ENCODE measurements at regions not wholly inside any gene's neighbourhood (a gene's known extent, or its start where the extent isn't known, plus 50 kb on each side); places are given as distances from the start of the nearest gene placed in this dataset.

GRCh38 chr13:37349916-37350315 lies 244.5 kb upstream of the CSNK1A1L start:
- ATAC-seq, result no peak
- H3K36me3 ChIP-seq, result no peaks in the 10 kb centered on the region
- WGBS (ENCODE audit: insufficient coverage, low coverage, low lambda C conversion rate, missing lambda C conversion rate), result 81% methylated on average over 4 of the region's 4 CpGs

DNA sequence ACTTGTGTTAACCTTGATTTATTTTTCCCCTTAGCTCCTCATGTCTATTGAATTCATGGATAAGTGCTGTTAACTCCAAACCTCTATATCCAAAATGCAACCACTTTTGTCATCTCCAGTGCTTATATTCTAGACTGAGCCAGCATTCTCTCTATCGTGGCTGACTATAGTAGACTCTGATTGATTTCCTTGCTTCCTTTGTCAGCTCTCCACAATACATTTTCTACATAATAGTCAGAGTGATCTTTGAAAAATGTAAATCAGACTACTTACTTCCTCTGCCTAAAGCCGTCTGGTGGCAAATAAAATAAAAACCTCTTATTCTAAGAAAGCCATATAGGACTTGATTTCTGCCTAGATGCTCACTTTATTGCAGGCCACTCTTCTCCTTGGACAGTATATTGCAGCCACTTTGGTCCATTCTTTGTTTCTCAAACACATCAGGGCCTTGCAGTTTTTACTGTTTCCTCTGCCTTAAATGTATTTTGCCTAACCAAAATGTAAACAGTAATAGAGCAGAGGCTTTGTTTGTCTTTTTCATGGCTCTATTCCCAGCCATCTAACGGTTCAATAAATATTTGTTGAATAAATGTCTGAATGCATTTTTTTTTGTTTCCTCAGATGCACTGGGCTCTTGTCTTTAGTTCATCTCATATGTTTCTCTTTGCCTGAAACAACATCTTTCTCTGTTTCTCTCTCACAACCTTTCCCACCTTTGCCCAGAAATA lies 243.6 kb upstream of the CSNK1A1L start:
- intact Hi-C loops (cut with DNase I), result no loop called here
- ATAC-seq, result no peak
- no peaks in the 10 kb centered on the region for H3K9me3 ChIP-seq
- no peaks in the 10 kb centered on the region for H3K36me3 ChIP-seq
- TF ChIP-seq POLR2A (IDR thresholded peaks at IDR 0.05), result no peak
- TF ChIP-seq CTCF (IDR thresholded peaks at IDR 0.05), result no peak
- no peaks in the 10 kb centered on the region for H3K4me1 ChIP-seq
- no peak overlapping the region for H3K27ac ChIP-seq
- no peaks in the 10 kb centered on the region for H3K27me3 ChIP-seq
- H3K4me3 ChIP-seq, result no peak overlapping the region
- WGBS (ENCODE audit: insufficient coverage, low coverage, low lambda C conversion rate, missing lambda C conversion rate), result 35% methylated on average over 3 of the region's 3 CpGs
- DNase-seq, result no peak

More at GRCh38 chr13:37349916-37350315, 244.5 kb upstream of the CSNK1A1L start:
- DNase-seq, result no peak
- Histone ChIP-seq H3K4me3 (no peak overlapping the region), H3K27ac (no peak overlapping the region), H3K27me3 (no peaks in the 10 kb centered on the region), H3K9me3 (no peaks in the 10 kb centered on the region), H3K4me1 (no peaks in the 10 kb centered on the region)
- TF ChIP-seq POLR2A (IDR thresholded peaks at IDR 0.05), result no peak
- no peak for TF ChIP-seq CTCF (IDR thresholded peaks at IDR 0.05)
- intact Hi-C loops (cut with DNase I), result no loop called here

GRCh38 chr13:37345869-37346268 lies 240.4 kb upstream of the CSNK1A1L start:
- H3K9me3 ChIP-seq, result no peaks in the 10 kb centered on the region
- H3K4me1 ChIP-seq, result no peaks in the 10 kb centered on the region
- TF ChIP-seq POLR2A (IDR thresholded peaks at IDR 0.05) (no peak), CTCF (IDR thresholded peaks at IDR 0.05) (no peak)
- intact Hi-C loops (cut with DNase I), result no loop called here
- no peak overlapping the region for H3K4me3 ChIP-seq
- no peak for DNase-seq
- no peaks in the 10 kb centered on the region for H3K27me3 ChIP-seq
- no peak overlapping the region for H3K27ac ChIP-seq
- 13% methylated on average over 1 of the region's 1 CpG for WGBS (ENCODE audit: insufficient coverage, low coverage, low lambda C conversion rate, missing lambda C conversion rate)
- no peaks in the 10 kb centered on the region for H3K36me3 ChIP-seq
- ATAC-seq, result no peak

- 55% methylated on average over 5 of the region's 5 CpGs for WGBS (ENCODE audit: insufficient coverage, low coverage, low lambda C conversion rate, missing lambda C conversion rate)
- Histone ChIP-seq H3K27ac (no peak overlapping the region), H3K27me3 (no peaks in the 10 kb centered on the region), H3K4me3 (no peak overlapping the region), H3K4me1 (no peaks in the 10 kb centered on the region), H3K36me3 (no peaks in the 10 kb centered on the region), H3K9me3 (no peaks in the 10 kb centered on the region)
- DNase-seq, result no peak
- intact Hi-C loops (cut with DNase I), result no loop called here
- TF ChIP-seq CTCF (IDR thresholded peaks at IDR 0.05) (no peak), POLR2A (IDR thresholded peaks at IDR 0.05) (no peak)
- no peak for ATAC-seq
Observed at GRCh38 chr13:37345391-37345790, 239.9 kb upstream of the CSNK1A1L start.

Data from right lobe of liver (tissue), 6 donors.